Gastroesophageal sphincter (tissue), 3 donors: ENCODE measurements at regions not wholly inside any gene's neighbourhood (a gene's known extent, or its start where the extent isn't known, plus 50 kb on each side); places are given as distances from the start of the nearest gene placed in this dataset.

Experiments
- POLR2AphosphoS5 ChIP-seq: sonication (generic); formaldehyde crosslinking; IDR thresholded peaks from one replicate; pipeline ENCODE4 v1.6.1; 2017; ENCODE audit warnings: antibody characterized with exemption
- TF ChIP-seq, protein P1 (sequence below), 4 experiments: fragments of 200-600 bp in 2 of 4; fragments of 450-650 bp in 2 of 4; sonication (generic) in 1 of 4; IDR thresholded peaks; one replicate each; pipeline ENCODE4 v1.5.1; 2017 to 2019; ENCODE audit warnings: antibody characterized with exemption in 4 of 4, mild to moderate bottlenecking in 2 of 4, moderate library complexity in 2 of 4

DNA sequence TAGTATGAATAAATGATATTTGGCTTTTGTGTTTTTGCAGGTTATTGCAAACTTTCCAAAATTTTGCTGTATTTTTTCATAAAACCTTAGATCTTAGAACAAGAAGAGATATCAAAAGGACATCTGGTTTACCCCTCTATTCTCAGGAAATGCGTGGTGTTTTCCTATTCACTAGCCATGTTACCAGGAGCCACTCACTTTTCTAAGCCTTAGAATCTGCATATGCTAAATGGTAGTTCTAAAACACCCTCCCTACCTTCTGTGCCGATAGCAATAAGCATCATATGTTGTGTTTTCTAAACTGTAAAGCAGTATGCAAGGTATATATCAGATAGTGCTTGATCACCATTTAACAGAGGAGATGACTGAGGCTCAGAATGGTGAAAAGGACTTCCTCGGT, 715.0 kb upstream of the CELF2 start:
- TF ChIP-seq, protein P1, sequence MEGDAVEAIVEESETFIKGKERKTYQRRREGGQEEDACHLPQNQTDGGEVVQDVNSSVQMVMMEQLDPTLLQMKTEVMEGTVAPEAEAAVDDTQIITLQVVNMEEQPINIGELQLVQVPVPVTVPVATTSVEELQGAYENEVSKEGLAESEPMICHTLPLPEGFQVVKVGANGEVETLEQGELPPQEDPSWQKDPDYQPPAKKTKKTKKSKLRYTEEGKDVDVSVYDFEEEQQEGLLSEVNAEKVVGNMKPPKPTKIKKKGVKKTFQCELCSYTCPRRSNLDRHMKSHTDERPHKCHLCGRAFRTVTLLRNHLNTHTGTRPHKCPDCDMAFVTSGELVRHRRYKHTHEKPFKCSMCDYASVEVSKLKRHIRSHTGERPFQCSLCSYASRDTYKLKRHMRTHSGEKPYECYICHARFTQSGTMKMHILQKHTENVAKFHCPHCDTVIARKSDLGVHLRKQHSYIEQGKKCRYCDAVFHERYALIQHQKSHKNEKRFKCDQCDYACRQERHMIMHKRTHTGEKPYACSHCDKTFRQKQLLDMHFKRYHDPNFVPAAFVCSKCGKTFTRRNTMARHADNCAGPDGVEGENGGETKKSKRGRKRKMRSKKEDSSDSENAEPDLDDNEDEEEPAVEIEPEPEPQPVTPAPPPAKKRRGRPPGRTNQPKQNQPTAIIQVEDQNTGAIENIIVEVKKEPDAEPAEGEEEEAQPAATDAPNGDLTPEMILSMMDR (IDR thresholded peaks at IDR 0.05) = no peak
- no peak for TF ChIP-seq POLR2AphosphoS5
